ENCODE measurements at regions not wholly inside any gene's neighbourhood (a gene's known extent, or its start where the extent isn't known, plus 50 kb on each side); places are given as distances from the start of the nearest gene placed in this dataset.
A peak's percentile ranks its signal among the peaks of the same experiment; 100 is the strongest.

GRCh38 chr2:121043827-121044222 lies 241.2 kb downstream of the TFCP2L1 start:
- no peaks in the 10 kb centered on the region for H3K9me3 ChIP-seq (ENCODE audit: low read depth)
- H3K27me3 ChIP-seq, result no peaks in the 10 kb centered on the region
- no peak for DNase-seq (ENCODE audit: low read depth in 1 of 2, low spot score in 1 of 2)
- H3K4me3 ChIP-seq, result no peak overlapping the region
- no peak overlapping the region for H3K27ac ChIP-seq
- no peaks in the 10 kb centered on the region for H3K36me3 ChIP-seq
- peak; percentile 6 for TF ChIP-seq CTCF (IDR thresholded peaks at IDR 0.05; ENCODE audit: low read depth, low read length)
- no peaks in the 10 kb centered on the region for H3K4me1 ChIP-seq (ENCODE audit: low read depth)

- no peak overlapping the region for H3K4me3 ChIP-seq
- no peaks in the 10 kb centered on the region for H3K36me3 ChIP-seq
- H3K4me1 ChIP-seq (ENCODE audit: low read depth), result no peaks in the 10 kb centered on the region
- H3K27ac ChIP-seq, result no peak overlapping the region
- peak; percentile 21 for TF ChIP-seq CTCF (IDR thresholded peaks at IDR 0.05; ENCODE audit: low read depth, low read length)
- H3K9me3 ChIP-seq (ENCODE audit: low read depth), result no peaks in the 10 kb centered on the region
- no peak for DNase-seq (ENCODE audit: low read depth in 1 of 2, low spot score in 1 of 2)
- H3K27me3 ChIP-seq, result no peaks in the 10 kb centered on the region
Measured at GRCh38 chr2:121044412-121044811, 240.6 kb downstream of the TFCP2L1 start.

- TF ChIP-seq CTCF (IDR thresholded peaks at IDR 0.05; ENCODE audit: low read depth, low read length), result no peak
- Histone ChIP-seq H3K36me3 (no peaks in the 10 kb centered on the region), H3K4me1 (ENCODE audit: low read depth) (no peaks in the 10 kb centered on the region), H3K27ac (no peak overlapping the region), H3K9me3 (ENCODE audit: low read depth) (no peaks in the 10 kb centered on the region), H3K27me3 (no peaks in the 10 kb centered on the region), H3K4me3 (no peak overlapping the region)
- DNase-seq (ENCODE audit: low read depth in 1 of 2, low spot score in 1 of 2), result no peak
Measured at GRCh38 chr2:121045245-121045644, 239.8 kb downstream of the TFCP2L1 start.

GRCh38 chr2:121046335-121046734 lies 238.7 kb downstream of the TFCP2L1 start:
- DNase-seq (ENCODE audit: low read depth in 1 of 2, low spot score in 1 of 2), result no peak
- Histone ChIP-seq H3K4me1 (ENCODE audit: low read depth) (no peaks in the 10 kb centered on the region), H3K4me3 (no peak overlapping the region), H3K27me3 (no peaks in the 10 kb centered on the region), H3K36me3 (no peaks in the 10 kb centered on the region), H3K27ac (no peak overlapping the region), H3K9me3 (ENCODE audit: low read depth) (no peaks in the 10 kb centered on the region)
- no peak for TF ChIP-seq CTCF (IDR thresholded peaks at IDR 0.05; ENCODE audit: low read depth, low read length)

- TF ChIP-seq CTCF (IDR thresholded peaks at IDR 0.05; ENCODE audit: low read depth, low read length), result no peak
- Histone ChIP-seq H3K27ac (no peak overlapping the region), H3K4me3 (no peak overlapping the region), H3K9me3 (ENCODE audit: low read depth) (no peaks in the 10 kb centered on the region), H3K4me1 (ENCODE audit: low read depth) (no peaks in the 10 kb centered on the region), H3K36me3 (no peaks in the 10 kb centered on the region), H3K27me3 (no peaks in the 10 kb centered on the region)
- DNase-seq (ENCODE audit: low read depth in 1 of 2, low spot score in 1 of 2), result no peak
Measured at GRCh38 chr2:121047383-121047782, 237.6 kb downstream of the TFCP2L1 start.

- no peaks in the 10 kb centered on the region for H3K9me3 ChIP-seq (ENCODE audit: low read depth)
- no peak for DNase-seq (ENCODE audit: low read depth in 1 of 2, low spot score in 1 of 2)
- no peaks in the 10 kb centered on the region for H3K36me3 ChIP-seq
- no peaks in the 10 kb centered on the region for H3K4me1 ChIP-seq (ENCODE audit: low read depth)
- H3K27ac ChIP-seq, result no peak overlapping the region
- H3K4me3 ChIP-seq, result no peak overlapping the region
- no peaks in the 10 kb centered on the region for H3K27me3 ChIP-seq
- TF ChIP-seq CTCF (IDR thresholded peaks at IDR 0.05; ENCODE audit: low read depth, low read length), result no peak
Measured at GRCh38 chr2:121049131-121049530, 235.9 kb downstream of the TFCP2L1 start.

Data from cardiac muscle cell (in vitro differentiated cells and primary cell).